CD14-positive monocyte (primary cell): ENCODE measurements at regions not wholly inside any gene's neighbourhood (a gene's known extent, or its start where the extent isn't known, plus 50 kb on each side); places are given as distances from the start of the nearest gene placed in this dataset.
"Not testable (repeated sequence)": the region's sequence is repeated elsewhere in the genome, so short reads cannot be mapped to it uniquely, and the experiment has no call there.

Experiments
- DNase-seq, 3 donors: peaks; one replicate each; pipeline ENCODE4 v3.0.0-alpha.2; 2011 to 2022
- H2AFZ ChIP-seq: 2 replicates; pipeline ENCODE4 v1.6.0; 2012; ENCODE audit warnings: mild to moderate bottlenecking, low read depth, low read length, inconsistent platforms; ENCODE audit not compliant: insufficient read depth, poor library complexity, severe bottlenecking
- H3K27ac ChIP-seq, 2 donors: 1 replicate in 1 of 2; 2 replicates in 1 of 2; pipeline ENCODE4 v1.5.1; 2012 to 2013; ENCODE audit warnings: low read length in 2 of 2, control low read depth in 1 of 2, inconsistent platforms in 1 of 2, low read depth in 1 of 2, mild to moderate bottlenecking in 1 of 2
- H3K27me3 ChIP-seq, 2 donors: one replicate each; pipeline versions ENCODE4 v1.6.0 to v1.6.1; 2011 to 2013; ENCODE audit warnings: low read length in 2 of 2; ENCODE audit not compliant: control insufficient read depth in 2 of 2, insufficient read depth in 2 of 2
- H3K36me3 ChIP-seq, 2 donors: replicated peaks in 1 of 2; 1 replicate in 1 of 2; 2 replicates in 1 of 2; pipeline versions ENCODE4 v1.5.1 to v1.6.1; 2012 to 2013; ENCODE audit warnings: low read length in 2 of 2, control low read depth in 1 of 2, inconsistent platforms in 1 of 2, mild to moderate bottlenecking in 1 of 2; ENCODE audit not compliant: insufficient read depth in 2 of 2, control insufficient read depth in 1 of 2
- H3K4me1 ChIP-seq, 2 donors: 1 replicate in 1 of 2; 2 replicates in 1 of 2; pipeline versions ENCODE4 v1.5.1 to v1.6.1; 2012 to 2013; ENCODE audit warnings: low read length in 2 of 2, control low read depth in 1 of 2, inconsistent platforms in 1 of 2, mild to moderate bottlenecking in 1 of 2, moderate library complexity in 1 of 2; ENCODE audit not compliant: insufficient read depth in 2 of 2, control insufficient read depth in 1 of 2
- H3K4me2 ChIP-seq: replicated peaks from 2 replicates; pipeline ENCODE3; 2012; ENCODE audit warnings: low read length, moderate library complexity, mild to moderate bottlenecking; ENCODE audit not compliant: poor library complexity, severe bottlenecking; ENCODE audit errors: extremely low read depth
- H3K4me3 ChIP-seq, 3 experiments: fragments of 200-600 bp in 1 of 3; sonication (generic) in 1 of 3; replicated peaks in 1 of 3; 1 replicate in 2 of 3; 2 replicates in 1 of 3; pipeline ENCODE4 v1.5.1; 2011 to 2013; ENCODE audit warnings: low read length in 3 of 3, mild to moderate bottlenecking in 3 of 3, control low read depth in 2 of 3, low read depth in 2 of 3, inconsistent platforms in 1 of 3, moderate library complexity in 1 of 3
- H3K79me2 ChIP-seq: 2 replicates; pipeline ENCODE4 v1.6.0; 2012; ENCODE audit warnings: mild to moderate bottlenecking, control low read depth, inconsistent platforms, low read length, moderate library complexity; ENCODE audit not compliant: insufficient read depth
- H3K9ac ChIP-seq: 2 replicates; pipeline ENCODE4 v1.6.0; 2017; ENCODE audit warnings: low read length, mild to moderate bottlenecking; ENCODE audit not compliant: insufficient read depth, poor library complexity, severe bottlenecking
- H3K9me3 ChIP-seq, 2 donors: replicated peaks in 1 of 2; 1 replicate in 1 of 2; 2 replicates in 1 of 2; pipeline versions ENCODE4 v1.5.1 to v1.6.1; 2012 to 2013; ENCODE audit warnings: low read length in 2 of 2, control low read depth in 1 of 2; ENCODE audit not compliant: control insufficient read depth in 1 of 2, insufficient read depth in 1 of 2
- H4K20me1 ChIP-seq: 2 replicates; pipeline ENCODE4 v1.6.0; 2012; ENCODE audit warnings: mild to moderate bottlenecking, low read length, control low read depth, moderate library complexity; ENCODE audit not compliant: insufficient read depth
- H3K27ac Mint-ChIP-seq, 7 donors: one replicate each; pipeline ENCODE4 v1.8.0; 2020; ENCODE audit warnings: mild to moderate bottlenecking in 7 of 7, mixed read lengths in 7 of 7, moderate library complexity in 6 of 7, inconsistent platforms in 2 of 7
- H3K27me3 Mint-ChIP-seq, 3 donors: one replicate each; pipeline ENCODE4 v1.8.0; 2021 to 2022; ENCODE audit warnings: low read depth in 3 of 3, mild to moderate bottlenecking in 3 of 3, mixed read lengths in 3 of 3, moderate library complexity in 3 of 3, inconsistent platforms in 1 of 3
- H3K36me3 Mint-ChIP-seq, 2 donors: one replicate each; pipeline ENCODE4 v1.8.0; 2020; ENCODE audit warnings: mixed read lengths in 2 of 2, inconsistent platforms in 1 of 2, mild to moderate bottlenecking in 1 of 2
- H3K4me1 Mint-ChIP-seq: one replicate; pipeline ENCODE4 v1.8.0; 2020; ENCODE audit warnings: mild to moderate bottlenecking, mixed read lengths
- H3K4me3 Mint-ChIP-seq, 2 donors: one replicate each; pipeline ENCODE4 v1.8.0; 2020; ENCODE audit warnings: mild to moderate bottlenecking in 2 of 2, mixed read lengths in 2 of 2, moderate library complexity in 1 of 2
- H3K9me3 Mint-ChIP-seq, 7 donors: one replicate each; pipeline ENCODE4 v1.8.0; 2020 to 2022; ENCODE audit warnings: mixed read lengths in 7 of 7, mild to moderate bottlenecking in 6 of 7, moderate library complexity in 6 of 7, inconsistent platforms in 2 of 7
- CTCF ChIP-seq: fragments of 200-600 bp; IDR thresholded peaks from one replicate; pipeline ENCODE4 v1.8.0; 2022; ENCODE audit warnings: antibody characterized with exemption, mild to moderate bottlenecking
- WGBS: methylation state at CpG from one replicate; pipeline ENCODE4 v1.1.5; 2013; ENCODE audit warnings: missing lambda C conversion rate; ENCODE audit not compliant: insufficient coverage; 5-methylcytosine and 5-hydroxymethylcytosine counted together
- intact Hi-C, 2 donors: fragments of 100-400 bp; cut with micrococcal nuclease; formaldehyde crosslinking; loops; one replicate each; pipeline versions ENCODE4 v1.15.0 to v1.15.1; 2023

DNA sequence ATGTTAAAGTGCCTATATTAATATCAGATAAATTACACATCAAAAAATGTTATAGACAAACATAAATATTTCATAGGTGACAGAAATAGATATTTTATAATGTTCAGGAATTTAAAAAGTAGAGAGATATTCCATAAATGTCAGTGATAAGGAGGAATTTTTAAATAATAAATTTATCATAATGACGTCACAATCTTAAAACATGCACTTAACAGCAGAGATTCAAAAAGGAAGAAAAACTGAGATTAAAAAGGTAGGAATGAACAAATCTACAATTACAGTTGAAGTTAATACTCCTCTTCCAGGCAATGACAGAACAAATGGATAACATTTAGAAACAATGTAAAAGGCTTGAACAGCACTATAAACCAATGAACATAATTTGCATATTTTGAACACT is 345.4 kb upstream of the NOX3 start:
- WGBS = no CpG with 5 or more reads among the region's 1 CpG
- peaks cover 0 to 1% (median 0%) of the 10 kb centered on the region in 3 donors for H3K27me3 Mint-ChIP-seq
- H3K9me3 Mint-ChIP-seq = peaks cover 17 to 34% (median 24%) of the 10 kb centered on the region in 7 donors

GRCh38 chr6:155798876-155799275 is 343.2 kb upstream of the NOX3 start:
- H3K27me3 ChIP-seq, H3K4me3 ChIP-seq, H3K27me3 Mint-ChIP-seq, H3K4me2 ChIP-seq, H4K20me1 ChIP-seq, H3K4me1 ChIP-seq, DNase-seq, H3K79me2 ChIP-seq, H2AFZ ChIP-seq, H3K4me1 Mint-ChIP-seq, H3K9ac ChIP-seq, intact Hi-C loops, H3K36me3 ChIP-seq, H3K4me3 Mint-ChIP-seq, H3K36me3 Mint-ChIP-seq, H3K27ac ChIP-seq, H3K27ac Mint-ChIP-seq: not testable (repeated sequence)
- WGBS = 60% methylated on average over 1 of the region's 3 CpGs
- peaks cover 19 to 36% (median 25%) of the 10 kb centered on the region in 7 donors for H3K9me3 Mint-ChIP-seq
- peaks cover 23 to 30% of the 10 kb centered on the region in 2 donors for H3K9me3 ChIP-seq

More for the DNA sequence above, 345.4 kb upstream of the NOX3 start:
- Histone ChIP-seq H4K20me1 (no peaks in the 10 kb centered on the region), H3K4me1 (no peaks in the 10 kb centered on the region), H3K79me2 (no peaks in the 10 kb centered on the region), H3K36me3 (no peaks in the 10 kb centered on the region), H3K4me3 (no peak overlapping the region), H3K27ac (no peak overlapping the region), H3K27me3 (no peaks in the 10 kb centered on the region), H3K4me2 (no peak overlapping the region), H2AFZ (no peak overlapping the region), H3K9me3 (peaks cover 16 to 27% of the 10 kb centered on the region in 2 donors), H3K9ac (no peak overlapping the region)
- H3K36me3 Mint-ChIP-seq = no peaks in the 10 kb centered on the region
- no peak for TF ChIP-seq CTCF
- H3K4me3 Mint-ChIP-seq = no peak overlapping the region
- H3K27ac Mint-ChIP-seq = no peak overlapping the region
- intact Hi-C loops = no loop called here
- no peaks in the 10 kb centered on the region for H3K4me1 Mint-ChIP-seq
- no peak for DNase-seq
